GM18502 (cell line): ENCODE measurements at regions not wholly inside any gene's neighbourhood (a gene's known extent, or its start where the extent isn't known, plus 50 kb on each side); places are given as distances from the start of the nearest gene placed in this dataset.

ENCODE experiments used
- ATAC-seq: cut with Tn5 transposase; IDR thresholded peaks from one replicate; pipeline ENCODE4 v1.9.1; 2021; ENCODE audit warnings: mild to moderate bottlenecking; ENCODE audit not compliant: unreplicated experiment, poor library complexity

GRCh38 chr10:78828647-78829539 lies 239.9 kb upstream of the ZMIZ1 start:
- no peak for ATAC-seq

- ATAC-seq = no peak
Observed at GRCh38 chr10:78829565-78829964, 239.2 kb upstream of the ZMIZ1 start.

GRCh38 chr10:78830062-78830975 lies 238.4 kb upstream of the ZMIZ1 start:
- no peak for ATAC-seq

- no peak for ATAC-seq
Observed at GRCh38 chr10:78830976-78831375, 237.8 kb upstream of the ZMIZ1 start.

GRCh38 chr10:78831461-78831860 lies 237.3 kb upstream of the ZMIZ1 start:
- no peak for ATAC-seq

- ATAC-seq = no peak
Observed at GRCh38 chr10:78832281-78832680, 236.5 kb upstream of the ZMIZ1 start.

GRCh38 chr10:78838141-78838657 lies 230.6 kb upstream of the ZMIZ1 start:
- ATAC-seq = no peak

- no peak for ATAC-seq
Observed at GRCh38 chr10:78843495-78843894, 225.3 kb upstream of the ZMIZ1 start.

GRCh38 chr10:78844960-78845607 lies 223.7 kb upstream of the ZMIZ1 start:
- no peak for ATAC-seq

GRCh38 chr10:78846071-78846470 lies 222.7 kb upstream of the ZMIZ1 start:
- no peak for ATAC-seq

- no peak for ATAC-seq
Observed at GRCh38 chr10:78846760-78847159, 222.0 kb upstream of the ZMIZ1 start.

GRCh38 chr10:78847485-78847884 lies 221.3 kb upstream of the ZMIZ1 start:
- ATAC-seq = no peak

- ATAC-seq = no peak
Observed at GRCh38 chr10:78849115-78849514, 219.7 kb upstream of the ZMIZ1 start.

GRCh38 chr10:78849731-78850130 lies 219.0 kb upstream of the ZMIZ1 start:
- ATAC-seq = no peak

GRCh38 chr10:78850644-78851435 lies 217.9 kb upstream of the ZMIZ1 start:
- no peak for ATAC-seq

GRCh38 chr10:78851647-78852046 lies 217.1 kb upstream of the ZMIZ1 start:
- no peak for ATAC-seq

- ATAC-seq = no peak
Observed at GRCh38 chr10:78852466-78853240, 216.1 kb upstream of the ZMIZ1 start.

GRCh38 chr10:78853864-78854263 lies 214.9 kb upstream of the ZMIZ1 start:
- no peak for ATAC-seq

GRCh38 chr10:78856421-78856820 lies 212.3 kb upstream of the ZMIZ1 start:
- no peak for ATAC-seq
